IMR-90 (cell line): ENCODE measurements at regions not wholly inside any gene's neighbourhood (a gene's known extent, or its start where the extent isn't known, plus 50 kb on each side); places are given as distances from the start of the nearest gene placed in this dataset.

Experiments used
- ATAC-seq: fragments of 200-7000 bp; cut with Tn5 transposase; 2 replicates; pipeline ENCODE4 v1.9.1; 2020; ENCODE audit warnings: low read depth, mild to moderate bottlenecking, moderate library complexity
- BruUV-seq: library from RNA; stranded (reverse); fragments of 400-500 nt; replicated peaks from 2 replicates; lab custom pipeline; 2021; lab: Mats Ljungman, UMichigan
- CTCF ChIA-PET: fragments of 300-600 bp; formaldehyde crosslinking; extraction: SDS; loops from one replicate; lab custom pipeline; 2021; ENCODE audit warnings: antibody characterized with exemption; lab: Yijun Ruan, JAX
- POLR2A ChIA-PET: fragments of 300-600 bp; sonication (Branson Sonifier 250); formaldehyde crosslinking; loops from one replicate; lab custom pipeline; 2022; ENCODE audit warnings: antibody characterized with exemption; ENCODE audit not compliant: unreplicated experiment; lab: Charles Lee
- DNase-seq: peaks from one replicate; pipeline ENCODE4 v3.0.0; 2013
- H2AFZ ChIP-seq: replicated peaks from 2 replicates; pipeline ENCODE3; 2013; ENCODE audit warnings: low read length, mild to moderate bottlenecking; ENCODE audit not compliant: poor library complexity
- H2AK5ac ChIP-seq: 2 replicates; pipeline ENCODE4 v1.6.1; 2013; ENCODE audit warnings: low read depth, low read length, inconsistent platforms
- H2AK9ac ChIP-seq: replicated peaks from 2 replicates; pipeline ENCODE3; 2013; ENCODE audit warnings: mild to moderate bottlenecking, low read depth, low read length, moderate library complexity; ENCODE audit not compliant: poor library complexity
- H2BK120ac ChIP-seq: 2 replicates; pipeline ENCODE4 v1.6.1; 2013; ENCODE audit warnings: low read depth, low read length, inconsistent platforms
- H2BK15ac ChIP-seq: 3 replicates; pipeline ENCODE4 v1.6.1; 2013; ENCODE audit warnings: low read depth, low read length, inconsistent platforms
- H2BK20ac ChIP-seq: 2 replicates; pipeline ENCODE4 v1.6.1; 2013; ENCODE audit warnings: low read depth, mild to moderate bottlenecking, inconsistent platforms, low read length, moderate library complexity
- H2BK5ac ChIP-seq: 2 replicates; pipeline ENCODE4 v1.6.1; 2013; ENCODE audit warnings: mild to moderate bottlenecking, low read depth, low read length, inconsistent platforms; ENCODE audit not compliant: poor library complexity, severe bottlenecking
- H3K14ac ChIP-seq: replicated peaks from 2 replicates; pipeline ENCODE4 v1.6.1; 2013; ENCODE audit warnings: low read depth, low read length, inconsistent platforms
- H3K18ac ChIP-seq: 2 replicates; pipeline ENCODE4 v1.6.1; 2013; ENCODE audit warnings: low read depth, low read length, control low read depth
- H3K23ac ChIP-seq: 2 replicates; pipeline ENCODE4 v1.6.1; 2013; ENCODE audit warnings: low read depth, low read length, inconsistent platforms
- H3K27ac ChIP-seq: 2 replicates; pipeline ENCODE4 v1.5.1; 2013; ENCODE audit warnings: mild to moderate bottlenecking, control low read depth, low read length; ENCODE audit not compliant: insufficient read depth
- H3K27me3 ChIP-seq: 2 replicates; pipeline ENCODE4 v1.6.1; 2013; ENCODE audit warnings: low read length; ENCODE audit not compliant: control insufficient read depth, insufficient read depth
- H3K36me3 ChIP-seq: 2 replicates; pipeline ENCODE4 v1.6.1; 2013; ENCODE audit warnings: low read length, mixed read lengths; ENCODE audit not compliant: control insufficient read depth, insufficient read depth
- H3K4ac ChIP-seq: 2 replicates; pipeline ENCODE4 v1.6.1; 2013; ENCODE audit warnings: low read depth, low read length, inconsistent platforms
- H3K4me1 ChIP-seq: 2 replicates; pipeline ENCODE4 v1.6.1; 2013; ENCODE audit warnings: low read length, mixed read lengths; ENCODE audit not compliant: control insufficient read depth, insufficient read depth
- H3K4me2 ChIP-seq: 2 replicates; pipeline ENCODE4 v1.6.1; 2013; ENCODE audit warnings: low read depth, mild to moderate bottlenecking, control low read depth, low read length, moderate library complexity
- H3K4me3 ChIP-seq: 2 replicates; pipeline ENCODE4 v1.5.1; 2013; ENCODE audit warnings: low read depth, mild to moderate bottlenecking, control low read depth, low read length, moderate library complexity; ENCODE audit not compliant: insufficient read depth
- H3K56ac ChIP-seq: 2 replicates; pipeline ENCODE4 v1.6.1; 2013; ENCODE audit warnings: low read length, inconsistent platforms; ENCODE audit not compliant: insufficient read depth; ENCODE audit errors: extremely low read depth
- H3K79me1 ChIP-seq, 2 experiments: 2 replicates each; pipeline ENCODE4 v1.6.1; 2013; ENCODE audit warnings: low read length in 2 of 2, inconsistent platforms in 1 of 2, low read depth in 1 of 2
- H3K9ac ChIP-seq: 2 replicates; pipeline ENCODE4 v1.6.1; 2013; ENCODE audit warnings: low read depth, low read length, control low read depth
- H3K9me1 ChIP-seq: 2 replicates; pipeline ENCODE4 v1.6.1; 2013; ENCODE audit warnings: low read length, inconsistent platforms; ENCODE audit not compliant: insufficient read depth
- H3K9me3 ChIP-seq: 2 replicates; pipeline ENCODE4 v1.6.1; 2013; ENCODE audit warnings: low read length; ENCODE audit not compliant: control insufficient read depth, insufficient read depth
- H4K20me1 ChIP-seq: 2 replicates; pipeline ENCODE4 v1.6.1; 2013; ENCODE audit warnings: low read length, inconsistent platforms; ENCODE audit not compliant: insufficient read depth
- H4K5ac ChIP-seq: 2 replicates; pipeline ENCODE4 v1.6.1; 2013; ENCODE audit warnings: mild to moderate bottlenecking, low read depth, low read length, control low read depth
- H4K8ac ChIP-seq, 2 experiments: 2 replicates each; pipeline ENCODE4 v1.6.1; 2013; ENCODE audit warnings: low read depth in 2 of 2, low read length in 2 of 2, control low read depth in 1 of 2, inconsistent platforms in 1 of 2
- H4K91ac ChIP-seq: 2 replicates; pipeline ENCODE4 v1.6.1; 2013; ENCODE audit warnings: low read depth, low read length, inconsistent platforms; ENCODE audit not compliant: insufficient read depth
- RAD21 ChIP-seq: IDR thresholded peaks from 2 replicates; pipeline ENCODE4 v1.6.1; 2012; ENCODE audit warnings: low read length, improper control_type of control experiment
- WGBS, 2 experiments: methylation state at CpG; one replicate each; pipeline versions ENCODE4 v1.1.5 to v1.1.7; 2013; ENCODE audit warnings: missing lambda C conversion rate in 2 of 2; ENCODE audit not compliant: insufficient read length in 1 of 2; ENCODE audit errors: extremely low coverage in 2 of 2; 5-methylcytosine and 5-hydroxymethylcytosine counted together
- dilution Hi-C: fragments of 300-500 bp; cut with HindIII; formaldehyde crosslinking; loops from one replicate; pipeline ENCODE4 v1.14.3; 2018; ENCODE audit warnings: low sequenced_read_pairs; ENCODE audit not compliant: unreplicated experiment
- in situ Hi-C: fragments of 300-500 bp; cut with MboI; formaldehyde crosslinking; loops from 3 replicates; pipeline ENCODE4 v1.14.3; 2019; ENCODE audit warnings: low sequenced_read_pairs, inconsistent platforms, mixed read lengths
- intact Hi-C: fragments of 100-400 bp; cut with micrococcal nuclease; formaldehyde crosslinking; loops from 2 replicates; pipeline ENCODE4 v1.10.0; 2022

GRCh38 chr7:91681718-91682117 lies 198.8 kb downstream of the MTERF1 start:
- ChIA-PET CTCF (no interaction called here), POLR2A (no interaction called here)
- no peaks in the 10 kb centered on the region for H3K27me3 ChIP-seq
- H3K36me3 ChIP-seq = no peaks in the 10 kb centered on the region
- H3K79me1 ChIP-seq = no peaks in the 10 kb centered on the region
- H3K4me3 ChIP-seq = no peak overlapping the region
- intact Hi-C loops = no loop called here
- H3K9me3 ChIP-seq = peaks cover 5% of the 10 kb centered on the region
- no peak overlapping the region for H3K4me2 ChIP-seq
- H3K27ac ChIP-seq = no peak overlapping the region
- no TSS peak for BruUV-seq
- H4K8ac ChIP-seq = no peak overlapping the region
- no peak overlapping the region for H2AK5ac ChIP-seq
- H3K56ac ChIP-seq = no peak overlapping the region
- H2BK120ac ChIP-seq = no peak overlapping the region
- H4K5ac ChIP-seq = no peak overlapping the region
- H4K20me1 ChIP-seq = no peaks in the 10 kb centered on the region
- H3K14ac ChIP-seq = no peak overlapping the region
- no peak overlapping the region for H2AK9ac ChIP-seq
- H3K4me1 ChIP-seq = no peaks in the 10 kb centered on the region
- no peak overlapping the region for H2AFZ ChIP-seq
- no peak overlapping the region for H3K9ac ChIP-seq
- in situ Hi-C loops = no loop called here
- H3K18ac ChIP-seq = no peak overlapping the region
- WGBS, 2 experiments = no CpG with 5 or more reads among the region's 3 CpGs
- no peak for DNase-seq
- H2BK20ac ChIP-seq = no peak overlapping the region
- no peak overlapping the region for H3K4ac ChIP-seq
- no peak for TF ChIP-seq RAD21
- H4K91ac ChIP-seq = no peak overlapping the region
- no peak overlapping the region for H2BK5ac ChIP-seq
- no peaks in the 10 kb centered on the region for H3K9me1 ChIP-seq
- dilution Hi-C loops = no loop called here
- no peak for ATAC-seq
- no peak overlapping the region for H3K23ac ChIP-seq
- H2BK15ac ChIP-seq = no peak overlapping the region
